Breast epithelium (tissue), 3 donors: ENCODE measurements at regions not wholly inside any gene's neighbourhood (a gene's known extent, or its start where the extent isn't known, plus 50 kb on each side); places are given as distances from the start of the nearest gene placed in this dataset.

Source experiments
- POLR2A ChIP-seq: fragments of 450-650 bp; IDR thresholded peaks from one replicate; pipeline ENCODE4 v1.6.1; 2016; ENCODE audit warnings: antibody characterized with exemption, mild to moderate bottlenecking, moderate library complexity
- TF ChIP-seq, protein P1 (sequence below), 3 donors: fragments of 450-650 bp; IDR thresholded peaks; one replicate each; pipeline ENCODE4 v1.5.1; 2016 to 2017; ENCODE audit warnings: antibody characterized with exemption in 3 of 3, mild to moderate bottlenecking in 3 of 3, moderate library complexity in 3 of 3

DNA sequence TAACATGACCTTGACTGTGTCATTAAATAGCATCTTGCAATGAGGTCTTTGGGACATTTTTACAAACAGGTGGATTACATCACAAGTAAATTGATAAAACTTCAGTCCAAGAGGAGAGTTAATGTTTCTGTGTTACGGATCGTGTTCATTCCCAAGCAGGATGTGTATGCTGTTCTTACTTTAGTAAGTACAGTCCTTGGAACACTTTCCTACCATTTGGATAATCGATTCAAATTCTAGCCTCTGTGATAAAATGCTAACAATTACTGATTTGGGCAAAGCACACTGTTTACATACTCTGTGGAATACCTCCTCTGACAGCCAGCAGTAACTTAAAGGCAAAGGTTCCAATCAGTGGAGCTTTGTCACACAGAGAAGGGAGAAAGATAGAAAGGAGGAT lies 351.7 kb downstream of the FAT3 start:
- no peak for TF ChIP-seq POLR2A
- TF ChIP-seq, protein P1, sequence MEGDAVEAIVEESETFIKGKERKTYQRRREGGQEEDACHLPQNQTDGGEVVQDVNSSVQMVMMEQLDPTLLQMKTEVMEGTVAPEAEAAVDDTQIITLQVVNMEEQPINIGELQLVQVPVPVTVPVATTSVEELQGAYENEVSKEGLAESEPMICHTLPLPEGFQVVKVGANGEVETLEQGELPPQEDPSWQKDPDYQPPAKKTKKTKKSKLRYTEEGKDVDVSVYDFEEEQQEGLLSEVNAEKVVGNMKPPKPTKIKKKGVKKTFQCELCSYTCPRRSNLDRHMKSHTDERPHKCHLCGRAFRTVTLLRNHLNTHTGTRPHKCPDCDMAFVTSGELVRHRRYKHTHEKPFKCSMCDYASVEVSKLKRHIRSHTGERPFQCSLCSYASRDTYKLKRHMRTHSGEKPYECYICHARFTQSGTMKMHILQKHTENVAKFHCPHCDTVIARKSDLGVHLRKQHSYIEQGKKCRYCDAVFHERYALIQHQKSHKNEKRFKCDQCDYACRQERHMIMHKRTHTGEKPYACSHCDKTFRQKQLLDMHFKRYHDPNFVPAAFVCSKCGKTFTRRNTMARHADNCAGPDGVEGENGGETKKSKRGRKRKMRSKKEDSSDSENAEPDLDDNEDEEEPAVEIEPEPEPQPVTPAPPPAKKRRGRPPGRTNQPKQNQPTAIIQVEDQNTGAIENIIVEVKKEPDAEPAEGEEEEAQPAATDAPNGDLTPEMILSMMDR (IDR thresholded peaks at IDR 0.05): no peak
